Skin of body (tissue), 1 donor: ENCODE measurements at regions not wholly inside any gene's neighbourhood (a gene's known extent, or its start where the extent isn't known, plus 50 kb on each side); places are given as distances from the start of the nearest gene placed in this dataset.

Experiments
- DNase-seq: peaks from one replicate; lab custom pipeline; 2025; lab: John Stamatoyannopoulos, UW

- no peak for DNase-seq
Observed at GRCh38 chr1:67560580-67561255, 124.3 kb upstream of the GADD45A start.

GRCh38 chr1:67561704-67562113, 123.3 kb upstream of the GADD45A start:
- peak; percentile 16 for DNase-seq

GRCh38 chr1:67563684-67564083, 121.3 kb upstream of the GADD45A start:
- DNase-seq = no peak

- DNase-seq = no peak
Observed at GRCh38 chr1:67564193-67564592, 120.8 kb upstream of the GADD45A start.

GRCh38 chr1:67566803-67567377, 118.1 kb upstream of the GADD45A start:
- no peak for DNase-seq

GRCh38 chr1:67570486-67571143, 114.4 kb upstream of the GADD45A start:
- DNase-seq = no peak

- DNase-seq = no peak
Observed at GRCh38 chr1:67571406-67571805, 113.6 kb upstream of the GADD45A start.

- DNase-seq = no peak
Observed at GRCh38 chr1:67571901-67572593, 113.0 kb upstream of the GADD45A start.

GRCh38 chr1:67572594-67573221, 112.3 kb upstream of the GADD45A start:
- DNase-seq = no peak

GRCh38 chr1:67573311-67573872, 111.6 kb upstream of the GADD45A start:
- DNase-seq = no peak

- no peak for DNase-seq
Observed at GRCh38 chr1:67574221-67574620, 110.8 kb upstream of the GADD45A start.

GRCh38 chr1:67575861-67576260, 109.1 kb upstream of the GADD45A start:
- DNase-seq = peak; percentile 29

GRCh38 chr1:67576474-67576873, 108.5 kb upstream of the GADD45A start:
- DNase-seq = no peak

GRCh38 chr1:67577646-67578045, 107.4 kb upstream of the GADD45A start:
- DNase-seq = no peak

GRCh38 chr1:67578397-67579020, 106.5 kb upstream of the GADD45A start:
- DNase-seq = no peak

GRCh38 chr1:67579623-67580394, 105.2 kb upstream of the GADD45A start:
- no peak for DNase-seq

GRCh38 chr1:67580691-67581403, 104.2 kb upstream of the GADD45A start:
- no peak for DNase-seq

- DNase-seq = no peak
Observed at GRCh38 chr1:67582625-67583461, 102.2 kb upstream of the GADD45A start.
